Stimulated activated CD4-positive, alpha-beta T cell treated with anti-CD3 and anti-CD28 coated beads, Interleukin-1b, Interleukin-23, amount 100 ng/mL, for 24 hours (primary cell): ENCODE measurements at regions not wholly inside any gene's neighbourhood (a gene's known extent, or its start where the extent isn't known, plus 50 kb on each side); places are given as distances from the start of the nearest gene placed in this dataset.

Experiments
- DNase-seq, 4 experiments: peaks; one replicate each; pipeline ENCODE4 v3.0.0-alpha.2; 2020; ENCODE audit warnings: low read depth in 4 of 4, low spot score in 1 of 4

GRCh38 chr6:140572129-140572528, 1197.7 kb upstream of the CITED2 start:
- no peak for DNase-seq

DNA sequence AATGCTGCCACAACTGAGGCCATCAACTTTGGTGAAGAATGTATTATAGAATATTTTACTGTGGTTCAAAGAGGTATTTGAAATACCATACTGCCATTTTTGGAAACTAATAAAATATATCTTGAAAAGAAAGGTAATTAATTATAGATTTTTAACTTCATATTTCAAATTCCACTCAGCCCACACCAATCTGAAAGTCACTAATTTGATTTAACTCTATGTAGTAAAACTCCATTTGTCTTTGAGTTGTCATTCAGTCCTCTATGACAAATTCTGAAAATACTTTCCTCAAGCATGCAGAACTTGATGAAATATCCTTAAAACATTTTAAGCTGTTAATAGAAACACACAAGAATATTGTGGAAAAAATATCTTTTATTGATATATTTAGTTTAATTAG, 1196.7 kb upstream of the CITED2 start:
- DNase-seq, result no peak

DNA sequence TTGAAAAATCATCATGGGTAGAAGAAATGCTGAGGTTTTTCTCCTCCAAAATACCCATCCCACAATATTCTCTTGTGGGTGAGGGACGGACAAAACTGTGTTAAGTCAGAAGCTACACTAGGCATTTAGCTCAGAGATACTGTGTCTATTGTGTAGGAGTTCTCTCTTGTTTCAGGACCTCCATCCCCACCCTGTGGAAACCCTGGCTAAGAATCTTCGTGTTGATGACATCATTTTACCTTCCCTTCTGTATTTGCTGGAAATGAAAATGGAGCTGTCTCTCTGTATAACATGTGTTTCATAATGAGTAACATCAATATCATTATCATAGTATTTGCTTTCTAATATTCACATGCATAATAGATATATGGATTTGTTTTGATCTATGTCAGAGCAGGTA, 1193.0 kb upstream of the CITED2 start:
- no peak for DNase-seq

DNA sequence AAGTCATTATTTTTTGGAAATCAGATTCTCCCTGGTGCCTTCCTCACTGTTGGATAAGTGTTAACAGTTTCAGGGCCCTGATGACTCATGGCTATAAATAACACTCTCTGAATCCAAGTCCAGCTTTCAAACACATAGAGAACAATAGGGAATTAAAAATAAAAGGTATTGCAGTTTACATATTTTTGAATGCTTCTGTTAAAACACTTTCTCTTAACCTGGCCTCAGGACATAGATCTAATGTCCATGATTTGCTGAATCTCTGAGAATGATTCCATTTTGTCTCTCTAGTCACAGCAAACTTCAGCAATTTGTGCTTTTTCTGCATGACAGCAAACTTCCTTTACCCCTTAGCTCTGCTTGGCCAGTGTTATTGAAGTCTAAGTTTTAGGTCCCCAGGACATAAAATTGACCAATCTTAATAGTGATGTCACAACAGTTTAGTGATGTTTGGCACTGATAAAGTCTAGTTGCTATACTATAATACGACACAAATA, 1192.4 kb upstream of the CITED2 start:
- DNase-seq, result no peak

DNA sequence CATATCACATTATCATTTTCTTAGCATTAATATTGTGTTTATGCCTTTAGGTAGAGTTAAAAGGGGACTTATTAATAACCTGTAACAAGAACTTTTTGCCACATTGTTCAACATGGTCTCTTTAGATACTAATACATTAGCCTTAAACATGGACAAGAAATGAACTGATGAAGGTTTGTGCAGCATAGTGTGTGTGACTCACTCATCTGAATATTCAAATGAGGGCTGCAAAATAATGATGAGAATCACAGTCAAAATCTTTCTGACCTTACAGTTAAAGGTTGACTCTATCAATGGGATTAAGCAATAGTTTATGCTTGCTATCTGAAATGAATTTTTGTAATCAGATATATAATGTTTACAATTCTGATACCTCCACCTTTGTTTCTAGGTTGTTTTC, 1189.3 kb upstream of the CITED2 start:
- no peak for DNase-seq

GRCh38 chr6:140561701-140562100, 1187.3 kb upstream of the CITED2 start:
- no peak for DNase-seq

DNA sequence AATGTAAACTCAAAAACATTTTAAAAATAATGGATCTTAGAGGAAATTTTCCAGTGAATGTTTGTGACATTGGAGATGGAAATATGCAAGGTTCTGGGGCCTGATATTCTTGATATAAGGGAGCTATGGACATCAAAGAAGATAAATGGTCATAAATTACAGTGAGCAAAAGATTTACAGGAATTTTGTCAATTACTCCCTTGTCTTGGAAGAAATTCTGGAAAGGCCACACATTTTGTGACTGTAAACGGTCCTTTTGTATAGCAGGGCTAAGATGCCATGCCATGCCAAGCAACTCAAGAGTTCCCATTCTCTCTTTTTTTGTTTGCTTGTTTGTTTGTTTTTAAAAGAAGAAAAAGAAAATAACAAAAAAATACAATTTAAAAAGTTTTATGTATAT, 1186.2 kb upstream of the CITED2 start:
- no peak for DNase-seq

DNA sequence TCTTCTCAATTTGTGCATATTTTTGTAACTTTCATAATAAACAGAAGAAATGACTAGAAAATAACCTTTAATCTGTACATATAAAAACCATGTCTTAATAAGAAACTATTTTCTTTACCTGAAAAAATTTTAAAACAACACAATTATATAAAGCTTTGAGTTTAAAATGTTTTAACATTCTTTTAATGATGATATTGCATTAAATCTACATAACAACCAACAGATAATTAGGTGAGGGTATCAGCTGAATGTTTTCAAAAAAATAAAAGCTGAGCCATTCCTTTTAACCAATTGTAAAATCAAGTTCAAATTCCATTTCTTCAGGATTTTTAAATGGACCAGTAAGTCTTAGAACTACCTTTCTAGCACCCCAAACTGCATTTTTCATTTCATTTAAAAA, 1185.0 kb upstream of the CITED2 start:
- no peak for DNase-seq

DNA sequence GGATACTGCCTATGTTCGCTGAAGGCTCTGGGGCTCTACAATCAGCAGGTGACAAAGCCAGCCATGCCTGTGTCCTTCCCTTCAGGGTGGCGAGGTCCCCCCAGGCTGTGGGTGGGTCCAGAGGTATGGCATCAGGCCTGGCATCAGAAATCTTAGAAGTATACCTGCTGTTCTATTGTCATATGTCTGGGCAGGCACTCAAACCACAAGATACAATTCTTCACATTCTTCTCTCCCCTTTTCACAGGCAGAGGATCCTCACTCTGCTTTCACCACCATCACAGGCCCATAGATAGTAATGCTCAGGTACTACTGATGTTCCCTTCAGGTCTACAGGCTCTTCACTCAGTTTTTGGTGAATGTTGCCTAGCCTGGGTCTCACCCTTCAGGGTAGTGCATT, 1180.0 kb upstream of the CITED2 start:
- no peak for DNase-seq

DNA sequence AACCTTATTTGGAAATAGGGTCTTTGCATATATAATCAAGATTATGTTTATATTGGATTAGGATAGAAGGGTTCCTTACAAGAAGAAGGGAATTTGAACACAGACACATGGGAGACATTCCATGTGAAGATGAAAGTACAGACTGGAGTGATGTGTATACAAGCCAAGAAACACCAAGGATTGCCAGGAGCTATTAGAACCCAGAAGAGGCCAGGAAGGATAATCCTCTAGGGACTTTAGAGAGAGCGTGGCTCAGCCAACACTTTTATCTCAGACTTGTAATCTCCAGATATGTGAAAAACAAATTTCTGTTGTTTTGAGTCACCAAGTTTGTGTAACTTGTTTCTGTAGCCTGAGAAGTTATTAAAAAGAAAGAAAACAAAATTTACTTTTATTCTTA, 1173.9 kb upstream of the CITED2 start:
- DNase-seq, result no peak

DNA sequence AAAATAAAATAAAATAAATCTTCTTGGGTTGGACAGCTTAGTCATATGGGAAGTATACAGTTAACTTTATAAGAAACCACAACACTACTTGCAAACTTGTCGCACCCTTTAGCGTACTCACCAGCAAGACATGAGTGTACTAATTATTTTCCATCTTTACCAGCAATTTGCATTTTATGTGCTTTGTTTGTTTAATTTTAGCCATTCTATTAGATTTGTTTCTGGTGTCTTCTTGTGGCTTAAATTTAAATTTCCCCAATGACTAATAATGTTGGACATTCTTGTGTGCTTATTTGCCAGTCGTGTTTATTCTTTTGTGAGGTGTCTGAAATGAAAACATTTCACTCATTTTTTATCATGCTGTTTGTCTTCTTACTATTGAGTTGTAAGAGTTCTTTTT, 1172.2 kb upstream of the CITED2 start:
- DNase-seq, result no peak

DNA sequence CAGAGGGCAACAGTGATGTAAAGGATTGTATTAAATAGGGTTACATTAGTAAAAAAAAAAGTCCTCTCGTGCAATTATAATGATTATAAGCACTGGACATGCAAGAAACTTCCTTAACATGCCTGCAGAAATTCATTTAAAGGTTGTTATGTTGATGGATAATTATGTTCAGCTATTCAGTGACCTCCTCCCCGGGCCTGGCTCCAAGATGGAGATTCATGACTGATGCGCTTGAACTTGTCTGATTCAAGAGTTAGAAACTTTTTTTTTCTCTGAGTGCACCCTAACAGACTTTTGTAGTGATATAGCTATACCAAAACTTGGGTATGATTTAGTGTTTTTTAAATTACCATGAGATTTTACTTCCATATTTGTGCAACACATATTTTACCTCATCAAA, 1170.0 kb upstream of the CITED2 start:
- DNase-seq, result no peak

- no peak for DNase-seq
Measured at GRCh38 chr6:140542863-140543262, 1168.4 kb upstream of the CITED2 start.

GRCh38 chr6:140541288-140541687, 1166.8 kb upstream of the CITED2 start:
- no peak for DNase-seq

GRCh38 chr6:140540743-140541142, 1166.3 kb upstream of the CITED2 start:
- no peak for DNase-seq

DNA sequence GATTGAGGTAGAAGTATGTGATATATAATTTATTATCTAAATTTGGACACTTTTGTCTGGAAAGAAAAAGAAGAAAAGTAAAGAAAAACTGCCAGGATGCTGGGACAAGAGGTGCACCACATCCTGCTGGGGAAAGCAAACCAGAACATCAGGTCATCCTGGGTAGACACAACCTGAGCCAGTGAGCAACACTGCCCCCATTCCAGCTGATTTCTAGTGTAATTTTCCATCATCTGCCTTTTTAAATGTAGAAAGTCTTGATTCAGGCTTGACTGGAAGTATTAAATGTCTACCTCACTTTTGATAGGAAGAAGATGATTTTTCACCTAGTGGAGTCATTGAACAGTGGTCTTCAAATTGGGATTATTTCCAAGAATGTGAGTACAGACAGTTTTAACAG, 1164.5 kb upstream of the CITED2 start:
- no peak for DNase-seq

DNA sequence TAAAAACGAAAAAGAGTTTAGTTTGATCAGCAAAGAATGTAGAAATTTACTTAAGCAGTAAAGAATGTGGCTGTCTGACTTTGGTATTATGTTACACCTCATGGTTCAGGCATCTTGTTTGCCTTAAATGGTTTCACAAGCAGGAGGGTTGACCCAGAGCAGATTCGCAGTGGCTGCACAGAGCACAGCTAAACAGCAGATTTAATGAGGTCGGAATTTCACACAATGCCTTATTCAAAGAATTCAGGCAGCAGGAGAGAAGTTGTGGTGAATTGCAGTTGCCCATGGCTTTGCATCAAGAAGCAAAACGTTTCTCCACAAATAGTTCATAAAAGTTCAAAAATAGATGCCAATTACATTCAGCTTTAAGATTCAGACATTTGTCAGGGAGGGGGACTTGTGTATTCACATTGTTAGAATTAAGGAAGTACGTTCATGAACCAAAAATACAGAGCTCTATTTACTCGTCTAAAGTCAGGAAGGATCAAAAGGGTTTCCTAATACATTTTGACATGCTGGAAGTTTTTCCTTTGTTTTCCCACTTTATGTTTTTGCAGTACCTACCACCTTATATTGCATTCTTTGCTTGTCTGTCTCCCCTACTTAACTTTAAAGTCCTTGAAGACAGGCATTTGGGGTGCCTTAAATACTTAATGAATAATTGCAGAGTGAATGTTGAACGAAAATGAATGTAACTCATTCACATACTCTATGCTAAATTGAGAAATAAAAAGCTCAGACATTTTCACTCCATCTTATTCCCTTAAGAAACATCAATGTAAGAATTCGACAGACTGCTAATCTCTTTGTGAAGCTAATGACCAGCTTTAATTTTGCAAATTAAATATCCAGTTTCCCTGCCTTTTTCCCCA, 1163.6 kb upstream of the CITED2 start:
- no peak for DNase-seq

- DNase-seq, result no peak
Measured at GRCh38 chr6:140537211-140537610, 1162.8 kb upstream of the CITED2 start.

DNA sequence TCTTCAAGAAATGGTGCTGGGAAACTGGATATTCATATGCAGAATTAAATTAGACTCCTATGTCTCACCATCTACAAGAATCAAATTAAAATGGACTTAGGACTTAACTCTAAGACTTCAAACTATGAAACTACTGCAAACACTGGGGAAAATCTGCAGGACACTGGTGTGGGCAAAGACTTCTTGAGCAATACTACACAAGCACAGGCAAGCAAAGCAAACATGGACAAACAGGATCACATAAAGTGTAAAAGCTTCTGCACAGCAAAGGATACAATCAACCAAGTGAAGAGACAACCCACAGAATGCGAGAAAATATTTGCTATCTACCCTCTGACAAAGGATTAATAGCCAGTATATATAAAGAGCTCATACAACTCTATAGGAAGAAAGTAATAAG, 1161.1 kb upstream of the CITED2 start:
- no peak for DNase-seq

DNA sequence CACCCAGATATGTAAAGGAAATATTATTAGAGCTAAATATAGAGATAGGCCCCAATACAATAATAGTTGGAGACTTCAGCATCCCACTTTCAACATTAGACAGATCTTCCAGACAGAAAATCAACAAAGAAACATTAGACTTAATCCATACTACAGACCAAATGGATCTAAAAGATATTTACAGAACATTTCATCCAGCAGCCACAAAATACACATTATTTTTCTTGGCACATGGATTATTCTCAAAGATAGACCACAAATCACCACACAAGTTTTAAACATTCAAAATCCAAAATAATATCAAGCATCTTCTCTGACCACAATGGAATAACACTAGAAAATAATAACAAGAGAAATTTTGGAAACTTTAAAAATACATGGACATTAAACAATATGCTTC, 1159.1 kb upstream of the CITED2 start:
- no peak for DNase-seq

GRCh38 chr6:140504776-140505175, 1130.3 kb upstream of the CITED2 start:
- DNase-seq, result no peak

DNA sequence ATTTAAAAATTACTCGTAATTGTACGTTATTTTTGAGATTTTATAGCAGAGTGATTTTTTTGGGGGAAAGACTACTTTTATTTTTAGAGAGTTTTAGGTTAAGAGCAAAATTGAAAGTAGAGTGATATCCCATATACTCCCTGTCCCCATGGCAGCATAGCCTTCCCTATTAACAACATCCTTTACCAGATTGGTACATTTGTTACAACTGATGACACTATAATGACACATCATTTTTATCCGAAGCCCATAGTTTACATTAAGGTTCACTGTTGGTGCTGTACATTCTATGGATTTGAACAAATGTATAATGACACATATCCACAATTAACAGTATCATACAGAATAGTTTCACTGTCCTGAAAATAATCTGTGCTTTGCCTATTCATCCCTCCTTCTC, 1126.4 kb upstream of the CITED2 start:
- no peak for DNase-seq

DNA sequence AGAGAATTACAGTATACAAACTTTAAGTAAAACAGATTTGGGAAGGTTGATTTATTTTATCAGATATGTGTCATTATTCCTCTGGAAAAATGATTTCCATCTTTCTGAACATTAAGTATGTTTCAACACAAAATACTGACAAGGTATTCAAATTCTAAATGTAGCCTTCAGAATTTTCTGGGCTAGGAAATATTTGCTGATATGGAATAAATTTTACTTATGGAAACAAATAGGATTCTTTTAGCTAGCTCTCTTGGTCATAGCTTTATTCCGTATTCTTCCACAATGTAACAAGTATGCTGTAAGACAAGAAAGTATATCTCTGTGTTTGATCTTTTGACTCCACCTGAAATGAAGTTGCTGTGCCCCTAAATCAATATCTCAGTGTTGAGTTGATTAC, 1125.2 kb upstream of the CITED2 start:
- no peak for DNase-seq
